Osteoblast (primary cell): ENCODE measurements at regions not wholly inside any gene's neighbourhood (a gene's known extent, or its start where the extent isn't known, plus 50 kb on each side); places are given as distances from the start of the nearest gene placed in this dataset.

Experiments used
- DNase-seq: peaks from one replicate; pipeline ENCODE4 v3.0.0; 2011; ENCODE audit warnings: low spot score, mixed read lengths; ENCODE audit not compliant: insufficient read length; ENCODE audit errors: missing footprints
- H2AFZ ChIP-seq: 2 replicates; pipeline ENCODE4 v1.6.0; 2011; ENCODE audit warnings: mild to moderate bottlenecking, low read length
- H3K27ac ChIP-seq: 2 replicates; pipeline ENCODE4 v1.5.1; 2011; ENCODE audit warnings: mild to moderate bottlenecking, low read depth, low read length, moderate library complexity
- H3K27me3 ChIP-seq: 2 replicates; pipeline ENCODE4 v1.6.0; 2012; ENCODE audit warnings: mild to moderate bottlenecking, control low read depth, inconsistent platforms, low read length, moderate library complexity; ENCODE audit not compliant: insufficient read depth
- H3K36me3 ChIP-seq: 2 replicates; pipeline ENCODE4 v1.5.1; 2011; ENCODE audit warnings: mild to moderate bottlenecking, low read length, control low read depth, moderate library complexity; ENCODE audit not compliant: insufficient read depth
- H3K4me1 ChIP-seq: 2 replicates; pipeline ENCODE4 v1.5.1; 2011; ENCODE audit warnings: mild to moderate bottlenecking, low read length, control low read depth, moderate library complexity; ENCODE audit not compliant: insufficient read depth
- H3K4me2 ChIP-seq: 2 replicates; pipeline ENCODE4 v1.6.0; 2011; ENCODE audit warnings: mild to moderate bottlenecking, low read length; ENCODE audit not compliant: insufficient read depth
- H3K4me3 ChIP-seq: fragments of 200-600 bp; sonication (generic); 3 replicates; pipeline ENCODE4 v1.5.1; 2012; ENCODE audit warnings: mild to moderate bottlenecking, low read length, inconsistent platforms; ENCODE audit not compliant: insufficient read depth
- H3K79me2 ChIP-seq: 2 replicates; pipeline ENCODE4 v1.6.0; 2012; ENCODE audit warnings: mild to moderate bottlenecking, low read length, control low read depth, inconsistent platforms; ENCODE audit not compliant: insufficient read depth
- H3K9me3 ChIP-seq: 2 replicates; pipeline ENCODE4 v1.5.1; 2011; ENCODE audit warnings: low read depth, low read length, control low read depth
- H4K20me1 ChIP-seq: 2 replicates; pipeline ENCODE4 v1.6.0; 2012; ENCODE audit warnings: mild to moderate bottlenecking, low read length, control low read depth; ENCODE audit not compliant: insufficient read depth
- CTCF ChIP-seq: IDR thresholded peaks from 2 replicates; pipeline ENCODE4 v1.5.1; 2011; ENCODE audit warnings: mild to moderate bottlenecking, low read depth, low read length, moderate library complexity; ENCODE audit errors: extremely low read depth

GRCh38 chr11:8340296-8340695 lies 76.6 kb upstream of the LMO1 start:
- no peak for TF ChIP-seq CTCF
- Histone ChIP-seq H4K20me1 (no peaks in the 10 kb centered on the region), H3K79me2 (no peaks in the 10 kb centered on the region), H3K4me1 (no peaks in the 10 kb centered on the region), H3K27me3 (peaks cover 7% of the 10 kb centered on the region), H2AFZ (no peak overlapping the region), H3K9me3 (no peaks in the 10 kb centered on the region), H3K4me2 (no peak overlapping the region), H3K27ac (no peak overlapping the region), H3K4me3 (no peak overlapping the region), H3K36me3 (no peaks in the 10 kb centered on the region)
- DNase-seq, result no peak

- peaks cover 7% of the 10 kb centered on the region for H3K27me3 ChIP-seq
Observed at GRCh38 chr11:8339592-8340022, 75.9 kb upstream of the LMO1 start.

GRCh38 chr11:8338138-8338537 lies 74.5 kb upstream of the LMO1 start:
- peaks cover 6% of the 10 kb centered on the region for H3K27me3 ChIP-seq
- no peaks in the 10 kb centered on the region for H4K20me1 ChIP-seq
- no peaks in the 10 kb centered on the region for H3K9me3 ChIP-seq
- no peak overlapping the region for H3K4me3 ChIP-seq
- no peak overlapping the region for H3K4me2 ChIP-seq
- H2AFZ ChIP-seq, result no peak overlapping the region
- peak; percentile 93 for DNase-seq
- H3K79me2 ChIP-seq, result no peaks in the 10 kb centered on the region
- no peak overlapping the region for H3K27ac ChIP-seq
- peak; percentile 74 for TF ChIP-seq CTCF
- no peaks in the 10 kb centered on the region for H3K36me3 ChIP-seq
- H3K4me1 ChIP-seq, result no peaks in the 10 kb centered on the region

More at GRCh38 chr11:8339592-8340022, 75.9 kb upstream of the LMO1 start:
- TF ChIP-seq CTCF, result no peak
- no peaks in the 10 kb centered on the region for H4K20me1 ChIP-seq
- H3K4me2 ChIP-seq, result no peak overlapping the region
- no peaks in the 10 kb centered on the region for H3K4me1 ChIP-seq
- H3K27ac ChIP-seq, result no peak overlapping the region
- no peaks in the 10 kb centered on the region for H3K36me3 ChIP-seq
- no peak for DNase-seq
- H3K4me3 ChIP-seq, result no peak overlapping the region
- no peaks in the 10 kb centered on the region for H3K79me2 ChIP-seq
- H3K9me3 ChIP-seq, result no peaks in the 10 kb centered on the region
- no peak overlapping the region for H2AFZ ChIP-seq

GRCh38 chr11:8337130-8337795 lies 73.6 kb upstream of the LMO1 start:
- Histone ChIP-seq H3K4me3 (no peak overlapping the region), H4K20me1 (no peaks in the 10 kb centered on the region), H2AFZ (no peak overlapping the region), H3K9me3 (no peaks in the 10 kb centered on the region), H3K4me1 (no peaks in the 10 kb centered on the region), H3K36me3 (no peaks in the 10 kb centered on the region), H3K4me2 (no peak overlapping the region), H3K27ac (no peak overlapping the region), H3K27me3 (peaks cover 5% of the 10 kb centered on the region), H3K79me2 (no peaks in the 10 kb centered on the region)
- DNase-seq, result peak; percentile 71
- no peak for TF ChIP-seq CTCF
